GDM1 (cell line): ENCODE measurements at regions not wholly inside any gene's neighbourhood (a gene's known extent, or its start where the extent isn't known, plus 50 kb on each side); places are given as distances from the start of the nearest gene placed in this dataset.

Experiments used
- DNase-seq: peaks from one replicate; lab custom pipeline; 2025; lab: John Stamatoyannopoulos, UW

DNA sequence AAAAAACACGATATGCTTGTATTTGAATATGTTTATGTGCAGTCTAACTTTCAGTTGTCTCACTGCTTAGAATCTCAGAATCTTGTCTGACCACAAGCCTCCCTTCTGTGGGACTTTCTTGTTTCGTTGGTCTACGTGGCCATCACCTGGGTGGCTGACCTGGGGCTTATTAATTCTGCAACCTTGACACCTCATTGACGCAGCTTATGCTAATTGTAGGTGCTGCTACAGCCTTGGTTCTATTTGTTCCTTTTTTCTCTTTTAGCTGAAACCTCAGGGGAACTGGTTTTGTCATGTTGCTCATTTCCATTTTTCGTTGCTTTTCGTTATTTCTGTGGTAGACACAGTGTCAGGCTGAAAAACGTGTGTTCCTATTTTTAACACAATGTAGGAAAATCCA is 273.7 kb downstream of the SLC4A3 start:
- DNase-seq = no peak

DNA sequence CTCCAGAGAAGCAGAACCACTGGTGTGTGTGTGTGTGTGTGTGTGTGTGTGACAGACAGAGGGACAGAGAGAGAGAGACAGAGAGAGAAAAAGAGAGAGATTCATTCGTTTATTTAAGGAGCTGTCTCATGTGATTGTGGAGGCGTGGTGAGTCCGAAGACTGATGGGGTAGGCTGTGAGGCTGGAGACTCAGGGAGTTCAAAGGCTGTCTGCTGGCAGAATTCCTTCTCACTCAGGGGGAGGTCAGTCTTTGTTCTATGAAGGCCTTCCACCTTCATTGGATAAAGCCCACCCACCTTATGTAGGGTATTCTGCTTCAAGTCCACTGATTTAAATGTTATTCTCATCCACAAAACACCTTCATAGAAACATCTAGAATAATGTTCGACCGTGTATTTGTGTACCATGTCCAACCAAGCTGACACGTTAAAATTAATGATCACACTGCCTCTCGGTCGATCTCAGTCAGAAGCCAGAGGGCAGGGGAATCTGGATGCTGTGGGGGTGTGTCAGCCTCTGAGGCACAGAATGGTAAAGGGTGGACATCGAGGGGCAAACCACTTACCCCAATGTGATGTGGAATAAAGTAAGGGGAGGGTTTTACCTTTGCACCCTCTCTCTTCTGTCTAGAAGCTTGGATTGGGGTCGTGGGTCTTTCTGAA is 275.6 kb downstream of the SLC4A3 start:
- DNase-seq = no peak

DNA sequence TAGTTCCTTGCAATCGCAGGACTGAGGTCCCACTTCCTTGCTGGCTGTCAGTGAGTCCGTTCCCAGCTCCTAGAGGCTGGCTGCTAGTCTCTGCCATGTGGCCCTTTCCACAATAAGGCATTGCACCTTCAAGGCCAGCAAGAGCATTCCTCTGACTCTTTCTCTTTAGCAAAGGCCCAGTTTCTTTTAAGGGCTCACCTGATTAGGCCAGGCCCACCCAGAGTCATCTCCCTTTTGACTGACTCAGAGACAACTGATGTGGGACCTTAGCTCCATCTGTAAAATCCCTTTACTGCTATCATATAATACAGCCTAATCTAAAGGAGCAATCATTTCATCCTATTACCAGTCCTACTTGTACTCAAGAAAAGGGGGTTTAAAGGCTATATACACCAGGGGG is 278.2 kb downstream of the SLC4A3 start:
- DNase-seq = no peak

DNA sequence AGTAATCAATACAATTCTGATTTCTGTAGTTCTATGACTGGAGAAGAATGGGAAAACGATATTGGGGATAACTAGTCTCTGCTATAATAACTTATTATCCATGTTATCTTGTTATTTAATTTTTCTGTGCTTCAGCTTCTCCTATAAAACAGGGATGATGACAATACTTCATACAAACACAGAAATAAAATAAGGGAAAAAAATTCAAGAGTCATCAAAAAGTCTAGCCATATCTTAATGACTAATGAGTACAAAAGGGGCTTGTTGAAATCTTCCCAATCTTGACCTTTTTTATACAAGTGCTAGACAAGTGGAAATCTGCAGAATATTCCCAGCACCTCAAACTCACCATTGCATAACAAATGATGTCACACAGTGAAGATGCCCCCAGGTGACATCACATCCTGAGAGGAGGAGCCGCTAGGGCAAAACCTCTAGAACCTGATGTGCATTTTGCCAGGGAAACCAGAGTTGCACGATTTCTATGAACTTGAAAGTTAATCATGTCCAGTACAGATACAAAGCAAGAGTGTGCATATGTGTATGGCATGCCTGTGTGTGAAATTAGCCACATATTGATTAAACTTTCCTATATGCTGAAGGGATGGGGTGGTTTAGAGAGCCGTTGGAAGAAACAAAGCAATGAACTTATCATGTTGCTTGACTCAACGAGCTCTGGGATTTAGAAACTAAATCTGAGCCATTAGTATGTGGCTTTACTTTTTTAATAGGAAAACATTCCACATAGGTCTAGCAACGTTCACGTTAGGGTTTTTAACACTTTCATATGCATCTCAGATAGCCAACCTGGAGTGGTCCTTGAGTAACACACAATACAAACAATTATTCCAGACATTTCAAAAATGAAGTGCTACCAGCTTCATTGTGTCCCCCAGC is 278.9 kb downstream of the SLC4A3 start:
- DNase-seq = no peak

DNA sequence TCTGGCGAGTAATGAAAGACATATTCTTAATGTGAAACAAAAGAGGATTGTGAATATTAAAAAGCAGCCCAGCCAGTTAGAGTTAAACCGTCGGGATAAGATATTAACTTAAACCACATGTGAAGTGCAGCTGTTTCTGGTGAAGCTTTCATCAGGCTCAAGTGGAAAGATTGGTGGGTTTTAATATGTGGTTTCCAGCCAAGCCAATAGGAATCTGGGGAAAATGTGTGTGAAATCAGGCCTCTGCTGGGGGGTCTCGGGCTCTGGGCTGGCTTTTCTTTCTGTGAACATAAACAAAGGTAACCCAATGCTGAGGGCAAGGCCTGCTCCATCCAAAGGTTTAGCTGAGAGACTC is 279.6 kb downstream of the SLC4A3 start:
- no peak for DNase-seq

DNA sequence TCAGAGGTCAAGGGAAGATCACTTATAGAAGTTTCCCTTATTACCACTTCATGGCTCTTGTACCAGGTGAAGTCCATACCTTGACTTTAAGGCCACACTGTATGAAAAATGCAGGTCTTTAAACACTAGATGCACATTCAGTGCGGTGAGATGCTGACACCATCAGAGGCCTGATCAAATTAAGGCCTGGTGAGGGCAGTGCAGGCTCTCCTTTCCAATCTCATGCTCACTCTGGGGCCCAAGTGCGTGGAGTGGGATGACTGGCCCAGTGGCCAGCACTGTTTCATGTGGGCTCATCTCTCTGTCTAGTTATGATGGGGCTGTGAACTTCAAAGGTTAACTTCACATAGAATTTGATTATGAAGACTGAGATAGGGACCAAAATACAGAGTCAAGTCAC is 281.1 kb downstream of the SLC4A3 start:
- DNase-seq = no peak

- no peak for DNase-seq
Measured at GRCh38 chr2:219911541-219911940, 284.1 kb downstream of the SLC4A3 start.

- no peak for DNase-seq
Measured at GRCh38 chr2:219912491-219912921, 285.1 kb downstream of the SLC4A3 start.

GRCh38 chr2:219914577-219914976 is 287.1 kb downstream of the SLC4A3 start:
- no peak for DNase-seq

DNA sequence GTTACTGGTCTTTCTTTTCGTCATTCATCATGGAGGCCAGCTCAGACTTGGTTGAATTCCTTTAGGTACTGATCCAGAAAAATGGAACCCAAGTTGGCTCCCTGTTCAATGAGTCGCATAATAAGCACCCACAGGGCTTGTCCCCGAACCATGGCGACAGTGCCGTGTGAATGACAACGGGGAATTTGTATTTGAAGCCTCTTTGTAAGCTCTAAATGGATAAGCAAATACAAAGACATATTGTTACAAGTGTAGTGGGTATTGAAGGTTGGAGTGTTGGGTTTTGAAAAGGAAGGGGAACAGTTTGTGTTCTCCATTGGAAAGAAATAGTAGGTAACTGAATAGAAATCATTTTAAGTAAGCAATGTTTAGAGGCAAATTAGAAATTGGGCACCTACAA is 288.9 kb downstream of the SLC4A3 start:
- no peak for DNase-seq

GRCh38 chr2:219916726-219917440 is 289.5 kb downstream of the SLC4A3 start:
- DNase-seq = no peak

- DNase-seq = no peak
Measured at GRCh38 chr2:219918254-219918653, 290.8 kb downstream of the SLC4A3 start.

DNA sequence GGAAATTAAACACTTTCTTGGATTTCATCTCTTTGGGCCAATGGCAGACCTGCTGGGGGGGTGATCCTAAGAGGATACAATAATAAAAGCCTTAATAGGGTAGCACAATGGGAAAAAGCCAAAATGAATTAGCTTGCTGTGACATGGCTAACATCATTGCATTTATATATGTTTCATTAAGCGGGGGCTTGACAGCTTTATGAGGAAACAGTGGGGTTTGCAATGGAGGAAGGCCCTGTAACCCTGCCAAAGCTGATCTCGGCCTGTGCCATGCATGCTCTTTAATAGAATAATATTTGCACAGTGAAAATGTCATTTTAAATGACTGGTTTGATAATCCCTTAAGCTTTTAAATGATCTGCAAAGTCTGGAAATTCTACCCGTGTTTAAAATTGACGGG is 291.5 kb downstream of the SLC4A3 start:
- DNase-seq = no peak

GRCh38 chr2:219919506-219919905 is 292.1 kb downstream of the SLC4A3 start:
- no peak for DNase-seq

DNA sequence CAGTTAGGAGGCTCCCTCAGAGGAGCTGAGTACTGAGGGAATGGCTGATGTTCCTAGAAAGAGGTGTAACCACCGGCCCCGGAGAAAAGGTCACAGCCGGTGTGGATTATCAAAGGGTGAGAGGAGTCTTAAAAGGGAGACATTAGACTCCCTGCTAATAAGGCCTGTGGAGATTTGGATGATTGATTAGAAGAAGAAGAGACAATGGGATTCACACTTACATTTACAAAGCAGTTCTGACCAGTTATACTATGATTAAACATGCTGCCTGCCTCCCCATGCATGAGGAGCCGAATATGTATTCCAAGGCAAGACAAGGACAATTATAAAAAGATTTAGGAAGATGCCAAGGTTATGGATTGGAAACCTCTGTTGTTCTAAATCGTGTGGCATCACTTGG is 302.4 kb downstream of the SLC4A3 start:
- DNase-seq = no peak

DNA sequence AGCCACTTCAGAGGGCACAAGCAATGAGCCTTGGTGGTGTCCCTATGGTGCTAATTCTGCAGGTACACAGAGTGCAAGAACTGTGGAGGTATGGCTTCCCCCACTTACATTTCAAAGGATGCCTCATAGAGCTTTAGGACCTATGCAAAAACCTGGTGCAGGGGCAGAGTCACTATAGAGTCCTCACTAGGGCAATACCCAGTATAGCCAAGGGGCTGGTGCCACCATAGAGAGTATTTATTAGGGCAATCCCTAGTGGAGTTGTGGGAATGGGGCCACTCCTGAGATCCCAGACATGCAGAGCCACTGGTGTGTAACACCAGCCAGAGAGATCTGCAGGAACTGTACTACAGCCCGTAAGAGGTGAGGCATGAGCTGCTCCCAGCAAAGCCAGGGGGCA is 312.2 kb downstream of the SLC4A3 start:
- DNase-seq = no peak

DNA sequence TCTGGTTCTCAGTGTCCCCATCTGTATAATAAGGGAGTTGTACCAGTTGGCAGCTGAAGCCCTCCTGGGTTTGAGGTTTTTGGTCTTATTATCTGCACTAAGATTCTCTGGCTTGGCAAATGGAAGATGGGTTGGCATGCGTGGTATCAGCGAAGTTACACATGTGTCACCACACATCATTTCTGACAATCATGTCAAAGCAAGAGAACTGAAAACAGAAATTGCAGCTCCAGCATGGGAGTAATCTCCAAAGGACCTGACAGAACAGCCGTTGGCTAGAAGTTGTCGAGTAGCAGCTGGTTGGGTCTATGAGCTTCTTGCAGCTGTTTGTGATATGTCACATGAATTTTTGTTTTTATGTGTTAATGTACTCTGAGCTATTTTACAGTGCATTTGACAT is 317.4 kb downstream of the SLC4A3 start:
- DNase-seq = no peak

- DNase-seq = no peak
Measured at GRCh38 chr2:219946021-219946420, 318.6 kb downstream of the SLC4A3 start.

- DNase-seq = no peak
Measured at GRCh38 chr2:219946529-219946928, 319.1 kb downstream of the SLC4A3 start.

- no peak for DNase-seq
Measured at GRCh38 chr2:219947575-219947974, 320.1 kb downstream of the SLC4A3 start.

GRCh38 chr2:219949053-219949452 is 321.6 kb downstream of the SLC4A3 start:
- no peak for DNase-seq

DNA sequence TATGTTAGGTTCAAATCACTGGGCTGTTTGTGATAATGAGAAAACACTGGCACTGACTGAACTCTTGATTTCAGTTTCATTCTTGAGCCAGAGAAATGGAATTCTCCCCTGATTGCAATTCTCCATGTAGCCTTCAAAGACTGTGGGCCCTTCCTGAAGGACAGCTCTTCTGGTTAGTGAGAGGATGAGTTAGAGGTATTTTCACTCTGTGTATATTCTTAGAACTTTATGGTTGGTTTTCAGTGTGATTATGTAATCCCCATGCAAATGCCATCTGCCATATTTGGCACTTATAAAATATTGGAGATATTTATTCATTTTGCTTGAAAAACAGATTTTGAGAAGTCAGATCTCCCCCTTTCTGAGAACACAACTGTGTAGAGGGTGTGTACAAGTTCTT is 323.7 kb downstream of the SLC4A3 start:
- no peak for DNase-seq

GRCh38 chr2:219954331-219954730 is 326.9 kb downstream of the SLC4A3 start:
- no peak for DNase-seq
